IMR-90 (cell line): ENCODE measurements at regions not wholly inside any gene's neighbourhood (a gene's known extent, or its start where the extent isn't known, plus 50 kb on each side); places are given as distances from the start of the nearest gene placed in this dataset.

Source experiments
- ATAC-seq: fragments of 200-7000 bp; cut with Tn5 transposase; 2 replicates; pipeline ENCODE4 v1.9.1; 2020; ENCODE audit warnings: low read depth, mild to moderate bottlenecking, moderate library complexity
- BruUV-seq: library from RNA; stranded (reverse); fragments of 400-500 nt; replicated peaks from 2 replicates; lab custom pipeline; 2021; lab: Mats Ljungman, UMichigan
- CTCF ChIA-PET: fragments of 300-600 bp; formaldehyde crosslinking; extraction: SDS; loops from one replicate; lab custom pipeline; 2021; ENCODE audit warnings: antibody characterized with exemption; lab: Yijun Ruan, JAX
- POLR2A ChIA-PET: fragments of 300-600 bp; sonication (Branson Sonifier 250); formaldehyde crosslinking; loops from one replicate; lab custom pipeline; 2022; ENCODE audit warnings: antibody characterized with exemption; ENCODE audit not compliant: unreplicated experiment; lab: Charles Lee
- DNase-seq: peaks from one replicate; pipeline ENCODE4 v3.0.0; 2013
- H2AFZ ChIP-seq: replicated peaks from 2 replicates; pipeline ENCODE3; 2013; ENCODE audit warnings: low read length, mild to moderate bottlenecking; ENCODE audit not compliant: poor library complexity
- H2AK5ac ChIP-seq: 2 replicates; pipeline ENCODE4 v1.6.1; 2013; ENCODE audit warnings: low read depth, low read length, inconsistent platforms
- H2AK9ac ChIP-seq: replicated peaks from 2 replicates; pipeline ENCODE3; 2013; ENCODE audit warnings: mild to moderate bottlenecking, low read depth, low read length, moderate library complexity; ENCODE audit not compliant: poor library complexity
- H2BK120ac ChIP-seq: 2 replicates; pipeline ENCODE4 v1.6.1; 2013; ENCODE audit warnings: low read depth, low read length, inconsistent platforms
- H2BK15ac ChIP-seq: 3 replicates; pipeline ENCODE4 v1.6.1; 2013; ENCODE audit warnings: low read depth, low read length, inconsistent platforms
- H2BK20ac ChIP-seq: 2 replicates; pipeline ENCODE4 v1.6.1; 2013; ENCODE audit warnings: low read depth, mild to moderate bottlenecking, inconsistent platforms, low read length, moderate library complexity
- H2BK5ac ChIP-seq: 2 replicates; pipeline ENCODE4 v1.6.1; 2013; ENCODE audit warnings: mild to moderate bottlenecking, low read depth, low read length, inconsistent platforms; ENCODE audit not compliant: poor library complexity, severe bottlenecking
- H3K14ac ChIP-seq: replicated peaks from 2 replicates; pipeline ENCODE4 v1.6.1; 2013; ENCODE audit warnings: low read depth, low read length, inconsistent platforms
- H3K18ac ChIP-seq: 2 replicates; pipeline ENCODE4 v1.6.1; 2013; ENCODE audit warnings: low read depth, low read length, control low read depth
- H3K23ac ChIP-seq: 2 replicates; pipeline ENCODE4 v1.6.1; 2013; ENCODE audit warnings: low read depth, low read length, inconsistent platforms
- H3K27ac ChIP-seq: 2 replicates; pipeline ENCODE4 v1.5.1; 2013; ENCODE audit warnings: mild to moderate bottlenecking, control low read depth, low read length; ENCODE audit not compliant: insufficient read depth
- H3K27me3 ChIP-seq: 2 replicates; pipeline ENCODE4 v1.6.1; 2013; ENCODE audit warnings: low read length; ENCODE audit not compliant: control insufficient read depth, insufficient read depth
- H3K36me3 ChIP-seq: 2 replicates; pipeline ENCODE4 v1.6.1; 2013; ENCODE audit warnings: low read length, mixed read lengths; ENCODE audit not compliant: control insufficient read depth, insufficient read depth
- H3K4ac ChIP-seq: 2 replicates; pipeline ENCODE4 v1.6.1; 2013; ENCODE audit warnings: low read depth, low read length, inconsistent platforms
- H3K4me1 ChIP-seq: 2 replicates; pipeline ENCODE4 v1.6.1; 2013; ENCODE audit warnings: low read length, mixed read lengths; ENCODE audit not compliant: control insufficient read depth, insufficient read depth
- H3K4me2 ChIP-seq: 2 replicates; pipeline ENCODE4 v1.6.1; 2013; ENCODE audit warnings: low read depth, mild to moderate bottlenecking, control low read depth, low read length, moderate library complexity
- H3K4me3 ChIP-seq: 2 replicates; pipeline ENCODE4 v1.5.1; 2013; ENCODE audit warnings: low read depth, mild to moderate bottlenecking, control low read depth, low read length, moderate library complexity; ENCODE audit not compliant: insufficient read depth
- H3K56ac ChIP-seq: 2 replicates; pipeline ENCODE4 v1.6.1; 2013; ENCODE audit warnings: low read length, inconsistent platforms; ENCODE audit not compliant: insufficient read depth; ENCODE audit errors: extremely low read depth
- H3K79me1 ChIP-seq, 2 experiments: 2 replicates each; pipeline ENCODE4 v1.6.1; 2013; ENCODE audit warnings: low read length in 2 of 2, inconsistent platforms in 1 of 2, low read depth in 1 of 2
- H3K9ac ChIP-seq: 2 replicates; pipeline ENCODE4 v1.6.1; 2013; ENCODE audit warnings: low read depth, low read length, control low read depth
- H3K9me1 ChIP-seq: 2 replicates; pipeline ENCODE4 v1.6.1; 2013; ENCODE audit warnings: low read length, inconsistent platforms; ENCODE audit not compliant: insufficient read depth
- H3K9me3 ChIP-seq: 2 replicates; pipeline ENCODE4 v1.6.1; 2013; ENCODE audit warnings: low read length; ENCODE audit not compliant: control insufficient read depth, insufficient read depth
- H4K20me1 ChIP-seq: 2 replicates; pipeline ENCODE4 v1.6.1; 2013; ENCODE audit warnings: low read length, inconsistent platforms; ENCODE audit not compliant: insufficient read depth
- H4K5ac ChIP-seq: 2 replicates; pipeline ENCODE4 v1.6.1; 2013; ENCODE audit warnings: mild to moderate bottlenecking, low read depth, low read length, control low read depth
- H4K8ac ChIP-seq, 2 experiments: 2 replicates each; pipeline ENCODE4 v1.6.1; 2013; ENCODE audit warnings: low read depth in 2 of 2, low read length in 2 of 2, control low read depth in 1 of 2, inconsistent platforms in 1 of 2
- H4K91ac ChIP-seq: 2 replicates; pipeline ENCODE4 v1.6.1; 2013; ENCODE audit warnings: low read depth, low read length, inconsistent platforms; ENCODE audit not compliant: insufficient read depth
- BHLHE40 ChIP-seq: fragments of 150-350 bp; IDR thresholded peaks from 2 replicates; pipeline ENCODE4 v1.6.1; 2016; ENCODE audit warnings: mild to moderate bottlenecking, low read depth, low read length
- CHD1 ChIP-seq: IDR thresholded peaks from 2 replicates; pipeline ENCODE4 v1.6.1; 2012; ENCODE audit warnings: low read depth, low read length, improper control_type of control experiment
- CTCF ChIP-seq: conservative IDR thresholded peaks from 2 replicates; pipeline ENCODE4 v1.5.1; 2012; ENCODE audit warnings: mild to moderate bottlenecking, low read depth, low read length, improper control_type of control experiment
- ELK1 ChIP-seq: fragments of 150-350 bp; IDR thresholded peaks from 2 replicates; pipeline ENCODE4 v1.6.1; 2016; ENCODE audit warnings: low read depth, mild to moderate bottlenecking, low read length, moderate library complexity, borderline replicate concordance
- FOS ChIP-seq: fragments of 150-350 bp; IDR thresholded peaks from 2 replicates; pipeline ENCODE4 v1.6.1; 2016; ENCODE audit warnings: low read depth, low read length
- MAFK ChIP-seq: IDR thresholded peaks from 2 replicates; pipeline ENCODE4 v1.6.1; 2012; ENCODE audit warnings: low read depth, low read length, improper control_type of control experiment
- MXI1 ChIP-seq: IDR thresholded peaks from 2 replicates; pipeline ENCODE4 v1.6.1; 2012; ENCODE audit warnings: low read depth, mild to moderate bottlenecking, low read length, moderate library complexity, borderline replicate concordance
- NFE2L2 ChIP-seq: fragments of 150-350 bp; IDR thresholded peaks from 2 replicates; pipeline ENCODE4 v1.6.1; 2016; ENCODE audit warnings: low read depth, mild to moderate bottlenecking, low read length
- RAD21 ChIP-seq: IDR thresholded peaks from 2 replicates; pipeline ENCODE4 v1.6.1; 2012; ENCODE audit warnings: low read length, improper control_type of control experiment
- RFX5 ChIP-seq: IDR thresholded peaks from 2 replicates; pipeline ENCODE4 v1.8.0; 2012; ENCODE audit warnings: low read depth, mild to moderate bottlenecking, low read length, moderate library complexity
- SMC3 ChIP-seq: fragments of 150-350 bp; IDR thresholded peaks from 2 replicates; pipeline ENCODE4 v1.6.1; 2016; ENCODE audit warnings: low read depth, mild to moderate bottlenecking, antibody characterized with exemption, low read length, moderate library complexity
- WGBS, 2 experiments: methylation state at CpG; one replicate each; pipeline versions ENCODE4 v1.1.5 to v1.1.7; 2013; ENCODE audit warnings: missing lambda C conversion rate in 2 of 2; ENCODE audit not compliant: insufficient read length in 1 of 2; ENCODE audit errors: extremely low coverage in 2 of 2; 5-methylcytosine and 5-hydroxymethylcytosine counted together
- dilution Hi-C: fragments of 300-500 bp; cut with HindIII; formaldehyde crosslinking; loops from one replicate; pipeline ENCODE4 v1.14.3; 2018; ENCODE audit warnings: low sequenced_read_pairs; ENCODE audit not compliant: unreplicated experiment
- in situ Hi-C: fragments of 300-500 bp; cut with MboI; formaldehyde crosslinking; loops from 3 replicates; pipeline ENCODE4 v1.14.3; 2019; ENCODE audit warnings: low sequenced_read_pairs, inconsistent platforms, mixed read lengths
- intact Hi-C: fragments of 100-400 bp; cut with micrococcal nuclease; formaldehyde crosslinking; loops from 2 replicates; pipeline ENCODE4 v1.10.0; 2022

DNA sequence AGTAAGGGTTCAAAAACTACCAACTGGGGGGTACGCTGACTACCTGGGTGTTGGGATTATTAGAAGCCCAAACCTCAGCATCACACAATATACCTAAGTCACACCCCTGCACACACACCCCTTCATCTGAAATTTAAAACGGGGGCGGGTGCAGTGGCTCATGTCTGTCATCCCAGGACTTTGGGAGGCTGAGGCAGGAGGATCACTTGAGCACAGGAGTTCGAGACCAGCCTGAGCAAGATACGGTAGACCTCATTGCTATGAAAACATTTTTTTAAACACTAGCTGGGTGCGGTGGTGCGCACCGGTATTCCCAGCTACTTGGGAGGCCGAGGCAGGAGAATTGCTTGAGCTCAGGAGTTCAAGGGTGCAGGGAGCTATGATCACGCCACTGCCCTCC, 331.0 kb downstream of the ASMT start:
- BruUV-seq, result no TSS peak
- TF ChIP-seq ELK1 (no peak), CTCF (no peak), RFX5 (no peak), NFE2L2 (no peak), MAFK (no peak), BHLHE40 (no peak), MXI1 (no peak), FOS (no peak), SMC3 (no peak), RAD21 (no peak), CHD1 (no peak)
- H2BK15ac ChIP-seq, result no peak overlapping the region
- H3K14ac ChIP-seq, result no peak overlapping the region
- H3K4ac ChIP-seq, result no peak overlapping the region
- H4K8ac ChIP-seq, result no peak overlapping the region
- H3K4me1 ChIP-seq, result no peaks in the 10 kb centered on the region
- DNase-seq, result no peak
- no peak overlapping the region for H3K56ac ChIP-seq
- ChIA-PET POLR2A (no interaction called here), CTCF (no interaction called here)
- H2AFZ ChIP-seq, result no peak overlapping the region
- H2BK20ac ChIP-seq, result no peak overlapping the region
- no peaks in the 10 kb centered on the region for H4K20me1 ChIP-seq
- H2BK5ac ChIP-seq, result no peak overlapping the region
- no peak overlapping the region for H3K18ac ChIP-seq
- no peak overlapping the region for H4K91ac ChIP-seq
- no peaks in the 10 kb centered on the region for H3K36me3 ChIP-seq
- no peak overlapping the region for H3K4me3 ChIP-seq
- H2AK5ac ChIP-seq, result no peak overlapping the region
- in situ Hi-C loops, result no loop called here
- no peaks in the 10 kb centered on the region for H3K9me1 ChIP-seq
- no CpG with 5 or more reads among the region's 10 CpGs for WGBS, 2 experiments
- H3K27ac ChIP-seq, result no peak overlapping the region
- H4K5ac ChIP-seq, result no peak overlapping the region
- intact Hi-C loops, result no loop called here
- no peaks in the 10 kb centered on the region for H3K27me3 ChIP-seq
- no peak overlapping the region for H3K23ac ChIP-seq
- H2BK120ac ChIP-seq, result no peak overlapping the region
- no peak for ATAC-seq
- H2AK9ac ChIP-seq, result no peak overlapping the region
- H3K9ac ChIP-seq, result no peak overlapping the region
- H3K9me3 ChIP-seq, result peaks cover 4% of the 10 kb centered on the region
- no peak overlapping the region for H3K4me2 ChIP-seq
- no peaks in the 10 kb centered on the region for H3K79me1 ChIP-seq
- dilution Hi-C loops, result no loop called here
